IMR-90 (cell line): ENCODE measurements at regions not wholly inside any gene's neighbourhood (a gene's known extent, or its start where the extent isn't known, plus 50 kb on each side); places are given as distances from the start of the nearest gene placed in this dataset.

Experiments used
- ATAC-seq: fragments of 200-7000 bp; cut with Tn5 transposase; 2 replicates; pipeline ENCODE4 v1.9.1; 2020; ENCODE audit warnings: low read depth, mild to moderate bottlenecking, moderate library complexity
- BruUV-seq: library from RNA; stranded (reverse); fragments of 400-500 nt; replicated peaks from 2 replicates; lab custom pipeline; 2021; lab: Mats Ljungman, UMichigan
- CTCF ChIA-PET: fragments of 300-600 bp; formaldehyde crosslinking; extraction: SDS; loops from one replicate; lab custom pipeline; 2021; ENCODE audit warnings: antibody characterized with exemption; lab: Yijun Ruan, JAX
- POLR2A ChIA-PET: fragments of 300-600 bp; sonication (Branson Sonifier 250); formaldehyde crosslinking; loops from one replicate; lab custom pipeline; 2022; ENCODE audit warnings: antibody characterized with exemption; ENCODE audit not compliant: unreplicated experiment; lab: Charles Lee
- DNase-seq: peaks from one replicate; pipeline ENCODE4 v3.0.0; 2013
- H2AFZ ChIP-seq: replicated peaks from 2 replicates; pipeline ENCODE3; 2013; ENCODE audit warnings: low read length, mild to moderate bottlenecking; ENCODE audit not compliant: poor library complexity
- H2AK5ac ChIP-seq: 2 replicates; pipeline ENCODE4 v1.6.1; 2013; ENCODE audit warnings: low read depth, low read length, inconsistent platforms
- H2AK9ac ChIP-seq: replicated peaks from 2 replicates; pipeline ENCODE3; 2013; ENCODE audit warnings: mild to moderate bottlenecking, low read depth, low read length, moderate library complexity; ENCODE audit not compliant: poor library complexity
- H2BK120ac ChIP-seq: 2 replicates; pipeline ENCODE4 v1.6.1; 2013; ENCODE audit warnings: low read depth, low read length, inconsistent platforms
- H2BK15ac ChIP-seq: 3 replicates; pipeline ENCODE4 v1.6.1; 2013; ENCODE audit warnings: low read depth, low read length, inconsistent platforms
- H2BK20ac ChIP-seq: 2 replicates; pipeline ENCODE4 v1.6.1; 2013; ENCODE audit warnings: low read depth, mild to moderate bottlenecking, inconsistent platforms, low read length, moderate library complexity
- H2BK5ac ChIP-seq: 2 replicates; pipeline ENCODE4 v1.6.1; 2013; ENCODE audit warnings: mild to moderate bottlenecking, low read depth, low read length, inconsistent platforms; ENCODE audit not compliant: poor library complexity, severe bottlenecking
- H3K14ac ChIP-seq: replicated peaks from 2 replicates; pipeline ENCODE4 v1.6.1; 2013; ENCODE audit warnings: low read depth, low read length, inconsistent platforms
- H3K18ac ChIP-seq: 2 replicates; pipeline ENCODE4 v1.6.1; 2013; ENCODE audit warnings: low read depth, low read length, control low read depth
- H3K23ac ChIP-seq: 2 replicates; pipeline ENCODE4 v1.6.1; 2013; ENCODE audit warnings: low read depth, low read length, inconsistent platforms
- H3K27ac ChIP-seq: 2 replicates; pipeline ENCODE4 v1.5.1; 2013; ENCODE audit warnings: mild to moderate bottlenecking, control low read depth, low read length; ENCODE audit not compliant: insufficient read depth
- H3K27me3 ChIP-seq: 2 replicates; pipeline ENCODE4 v1.6.1; 2013; ENCODE audit warnings: low read length; ENCODE audit not compliant: control insufficient read depth, insufficient read depth
- H3K36me3 ChIP-seq: 2 replicates; pipeline ENCODE4 v1.6.1; 2013; ENCODE audit warnings: low read length, mixed read lengths; ENCODE audit not compliant: control insufficient read depth, insufficient read depth
- H3K4ac ChIP-seq: 2 replicates; pipeline ENCODE4 v1.6.1; 2013; ENCODE audit warnings: low read depth, low read length, inconsistent platforms
- H3K4me1 ChIP-seq: 2 replicates; pipeline ENCODE4 v1.6.1; 2013; ENCODE audit warnings: low read length, mixed read lengths; ENCODE audit not compliant: control insufficient read depth, insufficient read depth
- H3K4me2 ChIP-seq: 2 replicates; pipeline ENCODE4 v1.6.1; 2013; ENCODE audit warnings: low read depth, mild to moderate bottlenecking, control low read depth, low read length, moderate library complexity
- H3K4me3 ChIP-seq: 2 replicates; pipeline ENCODE4 v1.5.1; 2013; ENCODE audit warnings: low read depth, mild to moderate bottlenecking, control low read depth, low read length, moderate library complexity; ENCODE audit not compliant: insufficient read depth
- H3K56ac ChIP-seq: 2 replicates; pipeline ENCODE4 v1.6.1; 2013; ENCODE audit warnings: low read length, inconsistent platforms; ENCODE audit not compliant: insufficient read depth; ENCODE audit errors: extremely low read depth
- H3K79me1 ChIP-seq, 2 experiments: 2 replicates each; pipeline ENCODE4 v1.6.1; 2013; ENCODE audit warnings: low read length in 2 of 2, inconsistent platforms in 1 of 2, low read depth in 1 of 2
- H3K9ac ChIP-seq: 2 replicates; pipeline ENCODE4 v1.6.1; 2013; ENCODE audit warnings: low read depth, low read length, control low read depth
- H3K9me1 ChIP-seq: 2 replicates; pipeline ENCODE4 v1.6.1; 2013; ENCODE audit warnings: low read length, inconsistent platforms; ENCODE audit not compliant: insufficient read depth
- H3K9me3 ChIP-seq: 2 replicates; pipeline ENCODE4 v1.6.1; 2013; ENCODE audit warnings: low read length; ENCODE audit not compliant: control insufficient read depth, insufficient read depth
- H4K20me1 ChIP-seq: 2 replicates; pipeline ENCODE4 v1.6.1; 2013; ENCODE audit warnings: low read length, inconsistent platforms; ENCODE audit not compliant: insufficient read depth
- H4K5ac ChIP-seq: 2 replicates; pipeline ENCODE4 v1.6.1; 2013; ENCODE audit warnings: mild to moderate bottlenecking, low read depth, low read length, control low read depth
- H4K8ac ChIP-seq, 2 experiments: 2 replicates each; pipeline ENCODE4 v1.6.1; 2013; ENCODE audit warnings: low read depth in 2 of 2, low read length in 2 of 2, control low read depth in 1 of 2, inconsistent platforms in 1 of 2
- H4K91ac ChIP-seq: 2 replicates; pipeline ENCODE4 v1.6.1; 2013; ENCODE audit warnings: low read depth, low read length, inconsistent platforms; ENCODE audit not compliant: insufficient read depth
- WGBS, 2 experiments: methylation state at CpG; one replicate each; pipeline versions ENCODE4 v1.1.5 to v1.1.7; 2013; ENCODE audit warnings: missing lambda C conversion rate in 2 of 2; ENCODE audit not compliant: insufficient read length in 1 of 2; ENCODE audit errors: extremely low coverage in 2 of 2; 5-methylcytosine and 5-hydroxymethylcytosine counted together
- dilution Hi-C: fragments of 300-500 bp; cut with HindIII; formaldehyde crosslinking; loops from one replicate; pipeline ENCODE4 v1.14.3; 2018; ENCODE audit warnings: low sequenced_read_pairs; ENCODE audit not compliant: unreplicated experiment
- in situ Hi-C: fragments of 300-500 bp; cut with MboI; formaldehyde crosslinking; loops from 3 replicates; pipeline ENCODE4 v1.14.3; 2019; ENCODE audit warnings: low sequenced_read_pairs, inconsistent platforms, mixed read lengths
- intact Hi-C: fragments of 100-400 bp; cut with micrococcal nuclease; formaldehyde crosslinking; loops from 2 replicates; pipeline ENCODE4 v1.10.0; 2022
- TF ChIP-seq, protein P1 (sequence below): fragments of 150-350 bp; IDR thresholded peaks from 2 replicates; pipeline ENCODE4 v1.6.1; 2016; ENCODE audit warnings: low read depth, mild to moderate bottlenecking, low read length, moderate library complexity, borderline replicate concordance

DNA sequence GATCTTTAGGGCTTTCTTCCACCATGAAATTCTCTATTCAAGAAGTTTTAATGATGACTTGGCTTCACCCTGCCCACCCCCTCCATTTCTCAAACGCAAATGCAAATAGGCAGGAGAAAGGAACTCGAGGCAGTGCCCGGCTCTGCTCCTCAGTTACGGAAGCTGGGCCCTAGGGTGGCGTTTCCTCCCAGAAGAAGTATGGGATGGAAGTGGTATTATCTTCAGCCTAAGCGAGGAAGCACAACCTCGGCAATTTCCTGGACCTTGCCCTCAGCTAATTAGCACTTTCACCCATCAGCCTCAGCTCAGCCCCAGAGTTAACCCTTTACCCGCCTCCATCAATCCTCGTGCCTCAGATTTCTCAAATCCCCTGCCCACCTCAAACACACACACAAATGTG, 58.2 kb upstream of the LRRC55 start:
- DNase-seq = no peak
- H3K79me1 ChIP-seq = no peaks in the 10 kb centered on the region
- H3K27ac ChIP-seq = no peak overlapping the region
- no peak overlapping the region for H3K14ac ChIP-seq
- ChIA-PET CTCF (interaction anchor here (3.0 kb wide), 1 partner anchor 126 kb away, joined by 14 read pairs; no protein-coding TSS in a partner anchor), POLR2A (interaction anchor here (0.6 kb wide), 1 partner anchor 126 kb away, joined by 13 read pairs; no protein-coding TSS in a partner anchor)
- H3K36me3 ChIP-seq = no peaks in the 10 kb centered on the region
- H2AK9ac ChIP-seq = no peak overlapping the region
- no peak overlapping the region for H2BK5ac ChIP-seq
- H2AK5ac ChIP-seq = no peak overlapping the region
- 40% methylated on average over 2 of the region's 9 CpGs; no CpG with 5 or more reads in 1 of the 2 experiments for WGBS, 2 experiments
- no peak overlapping the region for H2BK15ac ChIP-seq
- no peak overlapping the region for H3K18ac ChIP-seq
- no TSS peak for BruUV-seq
- intact Hi-C loops = no loop called here
- H3K23ac ChIP-seq = no peak overlapping the region
- no peak overlapping the region for H3K4ac ChIP-seq
- TF ChIP-seq, protein P1, sequence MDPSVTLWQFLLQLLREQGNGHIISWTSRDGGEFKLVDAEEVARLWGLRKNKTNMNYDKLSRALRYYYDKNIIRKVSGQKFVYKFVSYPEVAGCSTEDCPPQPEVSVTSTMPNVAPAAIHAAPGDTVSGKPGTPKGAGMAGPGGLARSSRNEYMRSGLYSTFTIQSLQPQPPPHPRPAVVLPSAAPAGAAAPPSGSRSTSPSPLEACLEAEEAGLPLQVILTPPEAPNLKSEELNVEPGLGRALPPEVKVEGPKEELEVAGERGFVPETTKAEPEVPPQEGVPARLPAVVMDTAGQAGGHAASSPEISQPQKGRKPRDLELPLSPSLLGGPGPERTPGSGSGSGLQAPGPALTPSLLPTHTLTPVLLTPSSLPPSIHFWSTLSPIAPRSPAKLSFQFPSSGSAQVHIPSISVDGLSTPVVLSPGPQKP = no peak
- in situ Hi-C loops = no loop called here
- no peaks in the 10 kb centered on the region for H3K9me3 ChIP-seq
- H3K4me1 ChIP-seq = no peaks in the 10 kb centered on the region
- no peak for ATAC-seq
- H2BK20ac ChIP-seq = no peak overlapping the region
- no peak overlapping the region for H2AFZ ChIP-seq
- H3K56ac ChIP-seq = no peak overlapping the region
- no peaks in the 10 kb centered on the region for H3K9me1 ChIP-seq
- H4K5ac ChIP-seq = no peak overlapping the region
- H4K20me1 ChIP-seq = no peaks in the 10 kb centered on the region
- no peak overlapping the region for H3K4me2 ChIP-seq
- H2BK120ac ChIP-seq = no peak overlapping the region
- H4K8ac ChIP-seq = no peak overlapping the region
- H3K9ac ChIP-seq = no peak overlapping the region
- H3K27me3 ChIP-seq = peaks cover 19% of the 10 kb centered on the region
- no peak overlapping the region for H4K91ac ChIP-seq
- dilution Hi-C loops = no loop called here
- H3K4me3 ChIP-seq = no peak overlapping the region
